ENCODE measurements at regions not wholly inside any gene's neighbourhood (a gene's known extent, or its start where the extent isn't known, plus 50 kb on each side); places are given as distances from the start of the nearest gene placed in this dataset.

GRCh38 chr2:19775315-19775714 is 126.5 kb downstream of the TTC32 start:
- TF ChIP-seq CTCF (IDR thresholded peaks at IDR 0.05) (no peak), POLR2A (IDR thresholded peaks at IDR 0.05) (no peak)

Data from esophagus squamous epithelium (tissue), 4 donors.